ENCODE measurements at regions not wholly inside any gene's neighbourhood (a gene's known extent, or its start where the extent isn't known, plus 50 kb on each side); places are given as distances from the start of the nearest gene placed in this dataset.

- no peak overlapping the region for H2AFZ ChIP-seq (ENCODE audit: low read depth, low read length, severe bottlenecking)
- H3K4me3 ChIP-seq (ENCODE audit: insufficient read depth, low read length, poor library complexity, severe bottlenecking), result no peak overlapping the region
- no peaks in the 10 kb centered on the region for H4K20me1 ChIP-seq (ENCODE audit: low read depth, low read length)
- no peaks in the 10 kb centered on the region for H3K9me2 ChIP-seq (replicated peaks; ENCODE audit: insufficient read depth, low read length)
- H3K36me3 ChIP-seq (ENCODE audit: low read length), result no peaks in the 10 kb centered on the region
- no peaks in the 10 kb centered on the region for H3K27me3 ChIP-seq (ENCODE audit: low read length)
- no peak overlapping the region for H3K9ac ChIP-seq (ENCODE audit: low read length)
- no peak overlapping the region for H3K27ac ChIP-seq (ENCODE audit: low read depth, low read length)
- no peaks in the 10 kb centered on the region for H3K9me3 ChIP-seq (ENCODE audit: insufficient read depth, low read length)
- no peaks in the 10 kb centered on the region for H3F3A ChIP-seq (ENCODE audit: insufficient read depth)
- H3K79me2 ChIP-seq (ENCODE audit: insufficient read depth, low read length), result no peaks in the 10 kb centered on the region
- no peak overlapping the region for H3K4me2 ChIP-seq (ENCODE audit: low read depth, low read length, poor library complexity, severe bottlenecking)
- no peak for TF ChIP-seq CTCF (IDR thresholded peaks at IDR 0.05; ENCODE audit: insufficient read depth, low read length, poor library complexity, severe bottlenecking)
- TF ChIP-seq EZH2phosphoT487 (conservative IDR thresholded peaks at IDR 0.05; ENCODE audit: low read length), result no peak
Measured at GRCh38 chr22:46043816-46044620, 67.1 kb upstream of the WNT7B start.

- Histone ChIP-seq H2AFZ (ENCODE audit: low read depth, low read length, severe bottlenecking) (no peak overlapping the region), H3K4me2 (ENCODE audit: low read depth, low read length, poor library complexity, severe bottlenecking) (no peak overlapping the region), H4K20me1 (ENCODE audit: low read depth, low read length) (no peaks in the 10 kb centered on the region), H3K9ac (ENCODE audit: low read length) (no peak overlapping the region), H3K27ac (ENCODE audit: low read depth, low read length) (no peak overlapping the region), H3K9me2 (replicated peaks; ENCODE audit: insufficient read depth, low read length) (no peaks in the 10 kb centered on the region), H3F3A (ENCODE audit: insufficient read depth) (no peaks in the 10 kb centered on the region), H3K9me3 (ENCODE audit: insufficient read depth, low read length) (no peaks in the 10 kb centered on the region), H3K79me2 (ENCODE audit: insufficient read depth, low read length) (no peaks in the 10 kb centered on the region), H3K27me3 (ENCODE audit: low read length) (no peaks in the 10 kb centered on the region), H3K36me3 (ENCODE audit: low read length) (no peaks in the 10 kb centered on the region), H3K4me3 (ENCODE audit: insufficient read depth, low read length, poor library complexity, severe bottlenecking) (no peak overlapping the region)
- no peak for TF ChIP-seq CTCF (IDR thresholded peaks at IDR 0.05; ENCODE audit: insufficient read depth, low read length, poor library complexity, severe bottlenecking)
- TF ChIP-seq EZH2phosphoT487 (conservative IDR thresholded peaks at IDR 0.05; ENCODE audit: low read length), result no peak
Measured at GRCh38 chr22:46044621-46045458, 67.9 kb upstream of the WNT7B start.

- Histone ChIP-seq H3K9me3 (ENCODE audit: insufficient read depth, low read length) (no peaks in the 10 kb centered on the region), H2AFZ (ENCODE audit: low read depth, low read length, severe bottlenecking) (no peak overlapping the region), H3K27me3 (ENCODE audit: low read length) (no peaks in the 10 kb centered on the region), H3K27ac (ENCODE audit: low read depth, low read length) (no peak overlapping the region), H3K4me2 (ENCODE audit: low read depth, low read length, poor library complexity, severe bottlenecking) (no peak overlapping the region), H3K36me3 (ENCODE audit: low read length) (no peaks in the 10 kb centered on the region), H3K4me3 (ENCODE audit: insufficient read depth, low read length, poor library complexity, severe bottlenecking) (no peak overlapping the region), H3F3A (ENCODE audit: insufficient read depth) (no peaks in the 10 kb centered on the region), H3K9ac (ENCODE audit: low read length) (no peak overlapping the region), H3K79me2 (ENCODE audit: insufficient read depth, low read length) (no peaks in the 10 kb centered on the region), H3K9me2 (replicated peaks; ENCODE audit: insufficient read depth, low read length) (no peaks in the 10 kb centered on the region), H4K20me1 (ENCODE audit: low read depth, low read length) (no peaks in the 10 kb centered on the region)
- TF ChIP-seq CTCF (IDR thresholded peaks at IDR 0.05; ENCODE audit: insufficient read depth, low read length, poor library complexity, severe bottlenecking) (no peak), EZH2phosphoT487 (conservative IDR thresholded peaks at IDR 0.05; ENCODE audit: low read length) (no peak)
Measured at GRCh38 chr22:46045459-46046298, 68.7 kb upstream of the WNT7B start.

Data from SU-DHL-6 (cell line).